D721Med (cell line): ENCODE measurements at regions not wholly inside any gene's neighbourhood (a gene's known extent, or its start where the extent isn't known, plus 50 kb on each side); places are given as distances from the start of the nearest gene placed in this dataset.

ENCODE experiments used
- DNase-seq: peaks from one replicate; pipeline ENCODE4 v3.0.0; 2011; ENCODE audit warnings: low spot score; ENCODE audit not compliant: insufficient read length
- FAIRE-seq: peaks from 2 replicates; lab custom pipeline; 2011; peaks lifted over from hg19 to GRCh38; lab: Jason Lieb, UNC
- TF ChIP-seq, protein P1 (sequence below): IDR thresholded peaks from 2 replicates; pipeline ENCODE4 v1.5.1; 2012; ENCODE audit warnings: mild to moderate bottlenecking, control low read depth; ENCODE audit not compliant: insufficient read depth; ENCODE audit errors: missing control alignments

DNA sequence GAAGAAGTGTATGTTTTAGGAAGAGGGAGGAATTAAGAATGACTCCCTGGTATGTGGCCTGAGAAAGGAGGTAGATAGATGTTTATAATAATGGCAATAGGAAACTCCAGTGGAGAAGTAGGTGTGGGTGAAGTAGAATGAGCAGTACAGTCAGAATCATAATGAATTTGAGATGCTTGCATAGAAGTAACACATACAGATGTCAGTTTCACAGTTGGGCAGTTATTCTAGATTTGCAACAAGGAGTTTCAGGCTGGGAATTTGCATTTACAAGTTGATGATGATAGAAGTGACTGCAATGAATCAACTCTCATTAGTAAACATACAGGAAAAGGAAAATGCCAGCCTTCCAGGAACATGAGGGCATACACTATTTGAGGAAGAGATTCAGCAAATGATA is 149.0 kb downstream of the SLITRK1 start:
- FAIRE-seq (no peak), DNase-seq (no peak)
- TF ChIP-seq, protein P1, sequence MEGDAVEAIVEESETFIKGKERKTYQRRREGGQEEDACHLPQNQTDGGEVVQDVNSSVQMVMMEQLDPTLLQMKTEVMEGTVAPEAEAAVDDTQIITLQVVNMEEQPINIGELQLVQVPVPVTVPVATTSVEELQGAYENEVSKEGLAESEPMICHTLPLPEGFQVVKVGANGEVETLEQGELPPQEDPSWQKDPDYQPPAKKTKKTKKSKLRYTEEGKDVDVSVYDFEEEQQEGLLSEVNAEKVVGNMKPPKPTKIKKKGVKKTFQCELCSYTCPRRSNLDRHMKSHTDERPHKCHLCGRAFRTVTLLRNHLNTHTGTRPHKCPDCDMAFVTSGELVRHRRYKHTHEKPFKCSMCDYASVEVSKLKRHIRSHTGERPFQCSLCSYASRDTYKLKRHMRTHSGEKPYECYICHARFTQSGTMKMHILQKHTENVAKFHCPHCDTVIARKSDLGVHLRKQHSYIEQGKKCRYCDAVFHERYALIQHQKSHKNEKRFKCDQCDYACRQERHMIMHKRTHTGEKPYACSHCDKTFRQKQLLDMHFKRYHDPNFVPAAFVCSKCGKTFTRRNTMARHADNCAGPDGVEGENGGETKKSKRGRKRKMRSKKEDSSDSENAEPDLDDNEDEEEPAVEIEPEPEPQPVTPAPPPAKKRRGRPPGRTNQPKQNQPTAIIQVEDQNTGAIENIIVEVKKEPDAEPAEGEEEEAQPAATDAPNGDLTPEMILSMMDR = no peak

DNA sequence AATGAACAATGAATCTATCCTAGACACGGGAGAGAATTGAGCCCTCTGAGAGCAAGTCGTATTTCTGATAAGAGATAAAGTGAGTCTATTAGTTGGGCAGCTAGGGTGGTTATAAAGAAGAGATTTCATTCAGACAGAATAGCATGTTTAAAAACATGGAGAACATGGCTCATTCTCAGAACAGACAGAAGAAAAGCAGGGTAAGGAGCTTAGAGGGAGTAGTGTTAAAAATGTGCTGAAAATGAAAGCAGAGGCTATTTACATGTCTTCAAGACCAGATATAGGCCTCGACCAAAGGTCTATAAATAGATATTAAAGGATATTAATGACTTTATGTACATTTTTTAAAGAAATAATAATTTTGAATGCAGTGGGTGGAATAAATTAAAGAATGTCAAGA is 149.5 kb downstream of the SLITRK1 start:
- no peak for FAIRE-seq
- DNase-seq = no peak
- TF ChIP-seq, protein P1 = no peak

DNA sequence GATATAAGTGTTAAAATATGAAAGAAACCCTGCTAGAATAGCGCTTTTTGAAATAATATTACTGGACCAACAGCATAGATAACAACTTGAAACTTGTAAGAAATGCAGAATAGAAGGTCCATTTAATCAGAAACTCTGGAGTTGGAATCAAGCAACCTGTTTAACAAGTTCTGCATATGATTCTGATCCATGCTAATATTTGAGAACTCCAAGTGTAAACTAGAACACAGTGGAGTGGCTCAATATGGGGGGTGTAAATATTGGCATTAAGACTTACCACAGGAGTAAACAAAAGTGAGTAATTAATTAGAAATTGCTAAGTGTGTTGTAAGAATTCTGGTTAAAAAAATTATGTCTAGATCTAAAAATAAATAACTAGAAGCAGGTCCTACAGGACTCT is 151.2 kb downstream of the SLITRK1 start:
- TF ChIP-seq, protein P1 = no peak
- DNase-seq = no peak
- no peak for FAIRE-seq

DNA sequence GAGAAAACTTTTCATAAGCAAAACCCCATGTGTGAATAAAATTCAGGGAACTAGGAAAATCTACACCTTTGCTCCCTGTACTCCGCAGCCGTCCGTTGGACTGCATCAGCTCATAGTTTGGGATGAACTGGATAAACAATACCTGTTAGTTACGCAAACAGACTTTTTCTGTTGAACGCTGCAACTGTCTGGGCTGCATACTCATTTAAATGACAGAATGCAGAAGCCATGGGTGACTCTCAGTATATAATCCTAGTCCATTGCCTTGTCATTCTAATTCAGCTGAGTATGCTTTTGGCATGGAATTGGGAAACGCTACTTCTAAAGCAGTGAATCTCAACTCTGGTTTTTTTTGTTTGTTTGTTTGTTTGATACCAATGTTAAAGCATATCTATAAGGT is 151.6 kb downstream of the SLITRK1 start:
- DNase-seq (no peak), FAIRE-seq (no peak)
- TF ChIP-seq, protein P1 = no peak

DNA sequence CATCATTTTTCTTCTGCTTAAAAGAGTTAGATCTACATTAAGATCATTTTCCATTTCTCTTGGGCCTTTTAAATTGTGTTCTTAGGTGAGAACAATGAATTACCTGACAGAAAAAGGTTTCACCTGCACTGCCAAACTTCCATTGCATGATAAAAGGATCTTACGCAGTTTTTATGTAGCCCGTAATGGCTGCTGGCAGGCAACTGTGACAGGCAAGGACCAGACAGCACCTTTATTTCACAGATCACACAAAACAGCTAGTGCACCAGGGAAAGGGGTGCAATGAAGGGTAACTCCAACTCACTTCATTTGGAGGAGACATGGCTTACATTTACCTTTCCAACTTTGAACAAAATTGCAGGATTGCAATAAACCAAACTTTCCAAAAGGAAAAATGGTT is 159.8 kb downstream of the SLITRK1 start:
- TF ChIP-seq, protein P1 = no peak
- no peak for DNase-seq
- no peak for FAIRE-seq

DNA sequence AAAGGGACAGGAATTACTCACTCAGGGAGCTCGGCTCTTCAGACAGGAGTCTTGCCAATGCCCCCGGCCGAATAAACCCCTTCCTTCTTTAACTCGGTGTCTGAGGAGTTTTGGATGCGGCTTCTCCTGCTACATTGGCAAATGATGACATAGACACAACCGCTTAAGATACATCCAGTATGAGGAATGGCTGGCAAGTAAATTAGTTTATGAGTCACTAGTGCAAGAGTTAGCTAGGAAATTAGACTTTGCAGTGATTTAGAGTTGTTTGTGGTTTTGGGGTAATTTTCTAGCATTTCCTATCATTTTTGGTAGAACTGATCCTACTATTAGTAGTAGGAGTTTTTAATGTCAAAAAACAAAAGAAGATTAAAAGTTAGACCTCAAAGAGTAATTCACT is 166.2 kb downstream of the SLITRK1 start:
- FAIRE-seq = no peak
- TF ChIP-seq, protein P1 = no peak
- DNase-seq = no peak

DNA sequence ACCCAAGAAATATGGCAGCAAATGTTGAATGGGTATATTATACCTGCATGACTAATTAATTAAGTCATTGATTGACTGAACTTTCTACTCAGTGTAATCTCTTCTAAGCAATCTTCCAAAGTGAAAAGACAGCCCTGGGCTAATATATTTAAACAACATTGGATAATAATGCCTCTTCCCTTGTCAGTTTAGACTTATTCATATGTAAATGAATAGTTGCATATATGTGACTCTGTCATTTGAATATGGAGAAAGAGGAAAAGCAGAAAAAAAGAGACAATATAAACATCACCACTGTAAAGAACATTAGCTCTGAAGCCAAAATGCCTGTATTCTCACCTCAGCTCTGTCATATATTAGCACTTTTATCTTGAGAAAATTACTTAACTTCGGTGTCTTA is 168.0 kb downstream of the SLITRK1 start:
- TF ChIP-seq, protein P1 = no peak
- DNase-seq (no peak), FAIRE-seq (no peak)
